ENCODE measurements at regions not wholly inside any gene's neighbourhood (a gene's known extent, or its start where the extent isn't known, plus 50 kb on each side); places are given as distances from the start of the nearest gene placed in this dataset.

DNA sequence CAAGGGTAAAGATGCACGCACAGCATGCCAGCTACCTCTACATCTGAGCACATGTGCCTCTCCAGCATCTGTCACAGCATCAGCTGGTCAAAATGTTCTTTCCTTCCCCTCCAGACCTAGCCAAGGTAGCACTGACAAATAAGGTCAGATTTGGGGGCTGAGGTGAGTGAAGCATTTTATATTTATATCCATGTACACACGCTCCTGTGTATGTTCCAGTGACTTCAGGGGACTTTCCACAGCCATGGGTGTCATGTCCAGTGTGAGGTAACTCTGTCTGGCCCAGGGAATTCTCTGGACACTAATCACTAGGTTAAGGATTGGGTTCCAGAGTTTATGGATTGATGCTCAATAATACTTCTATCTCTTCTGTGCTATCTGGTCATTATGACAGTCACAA is 165.2 kb upstream of the TP63 start:
- ChIA-PET POLR2A (no interaction called here), CTCF (no interaction called here)
- Histone ChIP-seq H3K27ac (ENCODE audit: extremely low read depth, low read depth, low read length) (no peak overlapping the region), H3K9me3 (ENCODE audit: control insufficient read depth, insufficient read depth, low read depth, low read length) (no peaks in the 10 kb centered on the region), H3K36me3 (ENCODE audit: control insufficient read depth in 2 of 2, insufficient read depth in 1 of 2, low read length in 2 of 2) (no peaks in the 10 kb centered on the region), H3K4me3 (ENCODE audit: low read depth, low read length) (no peak overlapping the region), H3K4me1 (ENCODE audit: control insufficient read depth, insufficient read depth, low read length) (no peaks in the 10 kb centered on the region)
- TF ChIP-seq SETDB1 (IDR thresholded peaks at IDR 0.05; ENCODE audit: insufficient read length, low read length) (no peak), ZSCAN23 (tag by site-specific recombination; IDR thresholded peaks at IDR 0.05) (no peak), PATZ1 (tag by site-specific recombination; IDR thresholded peaks at IDR 0.05) (no peak), ZNF76 (tag by site-specific recombination; IDR thresholded peaks at IDR 0.05; ENCODE audit: borderline replicate concordance, low read depth) (no peak), TSHZ1 (tag by site-specific recombination; IDR thresholded peaks at IDR 0.05; ENCODE audit: borderline replicate concordance) (no peak), ZNF366 (tag by site-specific recombination; conservative IDR thresholded peaks at IDR 0.05) (no peak), ZNF302 (tag by site-specific recombination; IDR thresholded peaks at IDR 0.05; ENCODE audit: low read depth) (no peak), ZBTB26 (tag by site-specific recombination; optimal IDR thresholded peaks at IDR 0.05) (no peak), BCL11B (tag by site-specific recombination; IDR thresholded peaks at IDR 0.05; ENCODE audit: low read depth) (no peak), HOXA7 (CRISPR knock-in tag; IDR thresholded peaks at IDR 0.05; ENCODE audit: borderline replicate concordance) (no peak), RBAK (tag by site-specific recombination; IDR thresholded peaks at IDR 0.05) (no peak), ZFP37 (tag by site-specific recombination; IDR thresholded peaks at IDR 0.05) (no peak), ZNF24 (tag by site-specific recombination; IDR thresholded peaks at IDR 0.05) (no peak), ELK4 (IDR thresholded peaks at IDR 0.05; ENCODE audit: borderline replicate concordance, low read depth, low read length) (no peak), ZBTB48 (tag by site-specific recombination; IDR thresholded peaks at IDR 0.05) (no peak), ZBTB49 (tag by site-specific recombination; IDR thresholded peaks at IDR 0.05; ENCODE audit: low read depth) (no peak)

Data from HEK293 (cell line).